ENCODE measurements at regions not wholly inside any gene's neighbourhood (a gene's known extent, or its start where the extent isn't known, plus 50 kb on each side); places are given as distances from the start of the nearest gene placed in this dataset.

- Histone ChIP-seq H3K4me3 (no peak overlapping the region), H3K9me3 (no peaks in the 10 kb centered on the region), H3K36me3 (no peaks in the 10 kb centered on the region), H3K27me3 (no peaks in the 10 kb centered on the region), H3K27ac (no peak overlapping the region), H3K4me1 (no peaks in the 10 kb centered on the region)
- no peak for DNase-seq
- intact Hi-C loops (cut with DNase I; ENCODE audit: low total_unique reads) = no loop called here
- 69 to 83% (median 77%) methylated on average over 7 of the region's 7 CpGs for WGBS, 5 donors
- TF ChIP-seq EP300 (IDR thresholded peaks at IDR 0.05) (no peak), POLR2A (IDR thresholded peaks at IDR 0.05) (no peak), CTCF (IDR thresholded peaks at IDR 0.05) (no peak), POLR2AphosphoS5 (IDR thresholded peaks at IDR 0.05) (no peak)
Measured at GRCh38 chr17:71033336-71033735, 864.0 kb downstream of the KCNJ2 start.

- Histone ChIP-seq H3K27ac (no peak overlapping the region), H3K4me3 (no peak overlapping the region), H3K4me1 (no peaks in the 10 kb centered on the region), H3K9me3 (no peaks in the 10 kb centered on the region), H3K27me3 (no peaks in the 10 kb centered on the region), H3K36me3 (no peaks in the 10 kb centered on the region)
- intact Hi-C loops (cut with DNase I; ENCODE audit: low total_unique reads) = no loop called here
- TF ChIP-seq EP300 (IDR thresholded peaks at IDR 0.05) (no peak), POLR2A (IDR thresholded peaks at IDR 0.05) (no peak), CTCF (IDR thresholded peaks at IDR 0.05) (no peak), POLR2AphosphoS5 (IDR thresholded peaks at IDR 0.05) (no peak)
- WGBS, 5 donors = 80 to 98% (median 94%) methylated on average over 3 of the region's 3 CpGs
- DNase-seq = no peak
Measured at GRCh38 chr17:71035226-71035625, 865.9 kb downstream of the KCNJ2 start.

GRCh38 chr17:71037386-71037785 is 868.1 kb downstream of the KCNJ2 start:
- no peak overlapping the region for H3K4me3 ChIP-seq
- 58 to 78% (median 70%) methylated on average over 3 of the region's 3 CpGs for WGBS, 5 donors
- H3K36me3 ChIP-seq = no peaks in the 10 kb centered on the region
- TF ChIP-seq POLR2AphosphoS5 (IDR thresholded peaks at IDR 0.05) (no peak), POLR2A (IDR thresholded peaks at IDR 0.05) (no peak), EP300 (IDR thresholded peaks at IDR 0.05) (no peak), CTCF (IDR thresholded peaks at IDR 0.05) (no peak)
- intact Hi-C loops (cut with DNase I; ENCODE audit: low total_unique reads) = no loop called here
- DNase-seq = no peak
- H3K9me3 ChIP-seq = no peaks in the 10 kb centered on the region
- H3K27me3 ChIP-seq = no peaks in the 10 kb centered on the region
- H3K27ac ChIP-seq = no peak overlapping the region
- no peaks in the 10 kb centered on the region for H3K4me1 ChIP-seq

GRCh38 chr17:71039391-71039790 is 870.1 kb downstream of the KCNJ2 start:
- no peak overlapping the region for H3K27ac ChIP-seq
- intact Hi-C loops (cut with DNase I; ENCODE audit: low total_unique reads) = no loop called here
- DNase-seq = no peak
- 73 to 90% (median 86%) methylated on average over 4 of the region's 4 CpGs for WGBS, 5 donors
- no peaks in the 10 kb centered on the region for H3K9me3 ChIP-seq
- TF ChIP-seq EP300 (IDR thresholded peaks at IDR 0.05) = no peak
- TF ChIP-seq POLR2A (IDR thresholded peaks at IDR 0.05) = no peak
- no peak for TF ChIP-seq POLR2AphosphoS5 (IDR thresholded peaks at IDR 0.05)
- no peak for TF ChIP-seq CTCF (IDR thresholded peaks at IDR 0.05)
- no peaks in the 10 kb centered on the region for H3K27me3 ChIP-seq
- H3K4me3 ChIP-seq = no peak overlapping the region
- no peaks in the 10 kb centered on the region for H3K36me3 ChIP-seq
- no peaks in the 10 kb centered on the region for H3K4me1 ChIP-seq

All from stomach (tissue), 8 donors.